DOHH2 (cell line): ENCODE measurements at regions not wholly inside any gene's neighbourhood (a gene's known extent, or its start where the extent isn't known, plus 50 kb on each side); places are given as distances from the start of the nearest gene placed in this dataset.

Source experiments
- EZH2phosphoT487 ChIP-seq: fragments of 200-600 bp; sonication (generic); IDR thresholded peaks from 2 replicates; pipeline ENCODE4 v1.6.1; 2017; ENCODE audit warnings: borderline replicate concordance, mild to moderate bottlenecking, antibody characterized with exemption, low read length, moderate library complexity, mixed read lengths
- TF ChIP-seq, protein P1 (sequence below): fragments of 200-600 bp; sonication (generic); IDR thresholded peaks from one replicate; pipeline ENCODE4 v1.5.1; 2014; ENCODE audit warnings: antibody characterized with exemption, mild to moderate bottlenecking, low read depth, low read length; ENCODE audit not compliant: poor library complexity, severe bottlenecking

DNA sequence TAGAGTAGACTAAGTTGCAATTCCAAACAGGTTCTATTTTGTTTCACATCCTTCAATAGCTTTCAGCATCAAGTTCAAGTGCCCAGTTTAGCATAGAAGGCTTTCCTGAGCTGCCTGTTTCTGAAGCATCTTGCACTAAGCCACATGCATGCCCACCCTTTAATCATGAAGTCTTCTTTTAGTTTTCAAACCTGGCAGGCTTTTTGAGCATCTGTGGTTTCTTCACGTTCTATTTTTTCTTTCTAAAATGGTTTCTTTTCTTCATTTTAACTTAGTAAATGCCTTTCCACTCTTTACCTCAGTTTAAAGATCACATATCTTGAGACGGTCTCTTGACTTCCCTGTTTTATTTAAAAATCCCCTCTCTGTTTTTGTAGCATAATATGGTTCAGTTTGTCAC, 360.1 kb downstream of the MAN2A1 start:
- TF ChIP-seq, protein P1, sequence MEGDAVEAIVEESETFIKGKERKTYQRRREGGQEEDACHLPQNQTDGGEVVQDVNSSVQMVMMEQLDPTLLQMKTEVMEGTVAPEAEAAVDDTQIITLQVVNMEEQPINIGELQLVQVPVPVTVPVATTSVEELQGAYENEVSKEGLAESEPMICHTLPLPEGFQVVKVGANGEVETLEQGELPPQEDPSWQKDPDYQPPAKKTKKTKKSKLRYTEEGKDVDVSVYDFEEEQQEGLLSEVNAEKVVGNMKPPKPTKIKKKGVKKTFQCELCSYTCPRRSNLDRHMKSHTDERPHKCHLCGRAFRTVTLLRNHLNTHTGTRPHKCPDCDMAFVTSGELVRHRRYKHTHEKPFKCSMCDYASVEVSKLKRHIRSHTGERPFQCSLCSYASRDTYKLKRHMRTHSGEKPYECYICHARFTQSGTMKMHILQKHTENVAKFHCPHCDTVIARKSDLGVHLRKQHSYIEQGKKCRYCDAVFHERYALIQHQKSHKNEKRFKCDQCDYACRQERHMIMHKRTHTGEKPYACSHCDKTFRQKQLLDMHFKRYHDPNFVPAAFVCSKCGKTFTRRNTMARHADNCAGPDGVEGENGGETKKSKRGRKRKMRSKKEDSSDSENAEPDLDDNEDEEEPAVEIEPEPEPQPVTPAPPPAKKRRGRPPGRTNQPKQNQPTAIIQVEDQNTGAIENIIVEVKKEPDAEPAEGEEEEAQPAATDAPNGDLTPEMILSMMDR = no peak
- no peak for TF ChIP-seq EZH2phosphoT487
